Effector CD4-positive, alpha-beta T cell (primary cell): ENCODE measurements at regions not wholly inside any gene's neighbourhood (a gene's known extent, or its start where the extent isn't known, plus 50 kb on each side); places are given as distances from the start of the nearest gene placed in this dataset.
"Not testable (repeated sequence)": the region's sequence is repeated elsewhere in the genome, so short reads cannot be mapped to it uniquely, and the experiment has no call there.

ENCODE experiments used
- DNase-seq: peaks from one replicate; pipeline ENCODE4 v3.0.0-alpha.2; 2020

GRCh38 chr6:4488389-4488788 is 287.8 kb upstream of the CDYL start:
- no peak for DNase-seq

GRCh38 chr6:4487538-4487937 is 288.7 kb upstream of the CDYL start:
- DNase-seq, result no peak

GRCh38 chr6:4486568-4487315 is 289.5 kb upstream of the CDYL start:
- DNase-seq, result no peak

- DNase-seq, result no peak
These were observed 290.5 kb upstream of the CDYL start for GRCh38 chr6:4485735-4486134.

- no peak for DNase-seq
These were observed 293.7 kb upstream of the CDYL start for GRCh38 chr6:4482461-4482860.

- DNase-seq, result no peak
These were observed 295.1 kb upstream of the CDYL start for GRCh38 chr6:4480788-4481735.

- no peak for DNase-seq
These were observed 298.1 kb upstream of the CDYL start for GRCh38 chr6:4478098-4478497.

GRCh38 chr6:4474810-4475209 is 301.4 kb upstream of the CDYL start:
- no peak for DNase-seq

GRCh38 chr6:4472969-4473642 is 303.1 kb upstream of the CDYL start:
- no peak for DNase-seq

- no peak for DNase-seq
These were observed 304.0 kb upstream of the CDYL start for GRCh38 chr6:4472222-4472621.

- DNase-seq, result not testable (repeated sequence)
These were observed 304.7 kb upstream of the CDYL start for GRCh38 chr6:4471515-4471914.

GRCh38 chr6:4470698-4471210 is 305.4 kb upstream of the CDYL start:
- no peak for DNase-seq

- no peak for DNase-seq
These were observed 309.3 kb upstream of the CDYL start for GRCh38 chr6:4466769-4467480.

GRCh38 chr6:4466261-4466660 is 309.9 kb upstream of the CDYL start:
- no peak for DNase-seq

GRCh38 chr6:4464638-4465037 is 311.6 kb upstream of the CDYL start:
- no peak for DNase-seq

GRCh38 chr6:4463236-4463635 is 313.0 kb upstream of the CDYL start:
- DNase-seq, result no peak

GRCh38 chr6:4460586-4461475 is 315.4 kb upstream of the CDYL start:
- no peak for DNase-seq

- no peak for DNase-seq
These were observed 316.2 kb upstream of the CDYL start for GRCh38 chr6:4459996-4460395.

- no peak for DNase-seq
These were observed 317.2 kb upstream of the CDYL start for GRCh38 chr6:4459032-4459431.

- DNase-seq, result no peak
These were observed 316.3 kb upstream of the ECI2 start for GRCh38 chr6:4451718-4452117.

GRCh38 chr6:4451081-4451480 is 315.7 kb upstream of the ECI2 start:
- DNase-seq, result no peak
